Parathyroid adenoma (tissue), 2 donors: ENCODE measurements at regions not wholly inside any gene's neighbourhood (a gene's known extent, or its start where the extent isn't known, plus 50 kb on each side); places are given as distances from the start of the nearest gene placed in this dataset.

Source experiments
- H2AFZ ChIP-seq: fragments of 300-600 bp; sonication (generic); one replicate; pipeline ENCODE4 v1.7.0; 2017; ENCODE audit warnings: antibody characterized with exemption, mild to moderate bottlenecking
- H3K27ac ChIP-seq: fragments of 300-600 bp; sonication (generic); one replicate; pipeline ENCODE4 v1.7.0; 2017
- H3K27me3 ChIP-seq: fragments of 300-600 bp; sonication (generic); one replicate; pipeline ENCODE4 v1.7.0; 2017; ENCODE audit warnings: low read length; ENCODE audit not compliant: control insufficient read depth, insufficient read depth
- H3K36me3 ChIP-seq: fragments of 300-600 bp; sonication (generic); one replicate; pipeline ENCODE4 v1.7.0; 2017; ENCODE audit warnings: low read length; ENCODE audit not compliant: control insufficient read depth, insufficient read depth
- H3K4me1 ChIP-seq: fragments of 300-600 bp; sonication (generic); one replicate; pipeline ENCODE4 v1.7.0; 2017; ENCODE audit warnings: control low read depth
- H3K4me2 ChIP-seq: fragments of 300-600 bp; sonication (generic); one replicate; pipeline ENCODE4 v1.7.0; 2017; ENCODE audit warnings: low read length
- H3K4me3 ChIP-seq: fragments of 300-600 bp; sonication (generic); one replicate; pipeline ENCODE4 v1.7.0; 2017; ENCODE audit warnings: low read depth, low read length
- H3K79me2 ChIP-seq: fragments of 300-600 bp; sonication (generic); one replicate; pipeline ENCODE4 v1.7.0; 2017; ENCODE audit warnings: control low read depth
- H3K9ac ChIP-seq: fragments of 300-600 bp; sonication (generic); one replicate; pipeline ENCODE4 v1.7.0; 2017; ENCODE audit warnings: mild to moderate bottlenecking
- H3K9me3 ChIP-seq: fragments of 300-600 bp; sonication (generic); one replicate; pipeline ENCODE4 v1.7.0; 2017; ENCODE audit warnings: low read length; ENCODE audit not compliant: control insufficient read depth
- TF ChIP-seq, protein P1 (sequence below): fragments of 300-600 bp; sonication (generic); IDR thresholded peaks from one replicate; pipeline ENCODE4 v1.7.0; 2017; ENCODE audit warnings: antibody characterized with exemption, mild to moderate bottlenecking
- donor health status: primary hyperparathyroidism.

DNA sequence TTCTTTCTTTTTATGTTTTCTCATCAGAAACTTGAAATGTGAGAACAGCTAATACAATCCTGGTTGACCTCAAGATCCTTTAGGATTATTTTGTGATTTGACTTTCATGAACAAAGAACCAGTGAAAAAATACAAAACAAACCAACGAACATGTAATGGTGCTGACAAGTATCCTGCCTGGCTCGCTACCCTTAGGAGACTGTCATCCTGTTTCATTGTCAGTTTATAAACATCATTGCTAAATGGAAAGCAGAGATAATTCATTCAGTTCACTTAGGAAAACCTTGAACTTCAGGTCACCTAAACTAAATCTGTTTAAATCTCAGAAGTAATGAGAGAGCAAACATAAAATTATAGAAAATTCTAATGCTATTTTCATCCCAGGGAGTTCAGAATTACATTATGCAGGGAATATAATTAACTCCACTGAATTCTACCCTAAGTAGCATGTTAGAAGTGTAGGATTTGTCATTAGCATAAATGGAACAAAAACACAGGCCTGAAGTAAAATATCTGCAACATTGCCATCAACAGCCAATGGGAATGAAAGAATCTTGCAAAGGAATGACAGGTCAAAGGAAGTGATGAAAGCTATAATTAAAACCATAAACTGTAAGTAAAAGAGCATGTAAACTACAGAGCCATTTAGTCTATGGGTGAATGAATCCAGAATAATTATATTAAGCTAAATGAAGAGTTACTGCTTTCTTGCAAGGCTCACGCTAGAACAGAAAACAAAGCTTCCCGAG lies 401.2 kb upstream of the MANEA start:
- Histone ChIP-seq H3K9ac (no peak overlapping the region), H3K27ac (no peak overlapping the region), H3K4me3 (no peak overlapping the region), H3K27me3 (no peaks in the 10 kb centered on the region), H3K4me2 (no peak overlapping the region), H3K9me3 (no peaks in the 10 kb centered on the region), H2AFZ (no peak overlapping the region), H3K36me3 (no peaks in the 10 kb centered on the region), H3K79me2 (no peaks in the 10 kb centered on the region), H3K4me1 (no peaks in the 10 kb centered on the region)
- TF ChIP-seq, protein P1, sequence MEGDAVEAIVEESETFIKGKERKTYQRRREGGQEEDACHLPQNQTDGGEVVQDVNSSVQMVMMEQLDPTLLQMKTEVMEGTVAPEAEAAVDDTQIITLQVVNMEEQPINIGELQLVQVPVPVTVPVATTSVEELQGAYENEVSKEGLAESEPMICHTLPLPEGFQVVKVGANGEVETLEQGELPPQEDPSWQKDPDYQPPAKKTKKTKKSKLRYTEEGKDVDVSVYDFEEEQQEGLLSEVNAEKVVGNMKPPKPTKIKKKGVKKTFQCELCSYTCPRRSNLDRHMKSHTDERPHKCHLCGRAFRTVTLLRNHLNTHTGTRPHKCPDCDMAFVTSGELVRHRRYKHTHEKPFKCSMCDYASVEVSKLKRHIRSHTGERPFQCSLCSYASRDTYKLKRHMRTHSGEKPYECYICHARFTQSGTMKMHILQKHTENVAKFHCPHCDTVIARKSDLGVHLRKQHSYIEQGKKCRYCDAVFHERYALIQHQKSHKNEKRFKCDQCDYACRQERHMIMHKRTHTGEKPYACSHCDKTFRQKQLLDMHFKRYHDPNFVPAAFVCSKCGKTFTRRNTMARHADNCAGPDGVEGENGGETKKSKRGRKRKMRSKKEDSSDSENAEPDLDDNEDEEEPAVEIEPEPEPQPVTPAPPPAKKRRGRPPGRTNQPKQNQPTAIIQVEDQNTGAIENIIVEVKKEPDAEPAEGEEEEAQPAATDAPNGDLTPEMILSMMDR = no peak

DNA sequence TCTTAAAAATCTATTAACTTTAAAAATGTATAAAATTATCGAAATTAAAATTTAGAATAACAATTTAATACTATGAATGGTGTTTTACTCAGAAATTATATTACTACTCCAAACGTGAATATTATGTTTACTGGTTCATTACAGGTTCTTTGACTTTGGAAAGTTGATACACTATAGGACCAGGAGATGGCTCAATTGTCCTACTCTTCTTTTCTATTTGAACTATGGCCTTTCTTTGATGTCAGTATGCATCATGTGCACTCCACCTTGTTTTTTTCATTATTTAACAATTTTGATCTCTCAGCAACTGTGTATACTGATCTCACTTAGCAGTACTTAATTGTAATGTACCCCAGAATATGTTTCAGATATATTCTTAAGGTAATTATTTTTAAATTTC lies 391.5 kb upstream of the MANEA start:
- peak overlapping the region; percentile 31 for H3K4me3 ChIP-seq
- H3K36me3 ChIP-seq = no peaks in the 10 kb centered on the region
- no peak overlapping the region for H2AFZ ChIP-seq
- H3K79me2 ChIP-seq = no peaks in the 10 kb centered on the region
- no peaks in the 10 kb centered on the region for H3K9me3 ChIP-seq
- no peaks in the 10 kb centered on the region for H3K4me1 ChIP-seq
- no peak overlapping the region for H3K9ac ChIP-seq
- no peaks in the 10 kb centered on the region for H3K27me3 ChIP-seq
- TF ChIP-seq, protein P1 = no peak
- no peak overlapping the region for H3K27ac ChIP-seq
- H3K4me2 ChIP-seq = peak overlapping the region; percentile 4

DNA sequence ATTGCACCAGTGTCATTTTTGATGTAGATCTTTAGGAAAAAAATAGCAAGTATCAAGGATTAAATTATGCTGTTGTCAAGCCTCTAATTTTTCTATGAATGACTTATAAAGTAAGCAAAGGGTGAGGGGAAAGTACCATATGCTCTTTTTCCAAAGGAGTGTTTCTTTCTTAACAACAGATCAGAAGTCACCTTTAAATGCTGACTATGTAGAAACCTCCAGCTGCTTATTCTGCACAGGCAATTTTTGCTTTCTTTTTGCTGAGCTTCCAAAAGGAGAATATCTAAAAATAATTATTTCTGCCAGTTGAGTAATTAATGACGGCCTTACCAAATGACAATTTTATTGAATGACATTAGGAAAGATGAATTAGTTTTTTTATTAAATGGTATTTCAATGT lies 390.6 kb upstream of the MANEA start:
- TF ChIP-seq, protein P1 = no peak
- H3K27ac ChIP-seq = peak overlapping the region; percentile 17

DNA sequence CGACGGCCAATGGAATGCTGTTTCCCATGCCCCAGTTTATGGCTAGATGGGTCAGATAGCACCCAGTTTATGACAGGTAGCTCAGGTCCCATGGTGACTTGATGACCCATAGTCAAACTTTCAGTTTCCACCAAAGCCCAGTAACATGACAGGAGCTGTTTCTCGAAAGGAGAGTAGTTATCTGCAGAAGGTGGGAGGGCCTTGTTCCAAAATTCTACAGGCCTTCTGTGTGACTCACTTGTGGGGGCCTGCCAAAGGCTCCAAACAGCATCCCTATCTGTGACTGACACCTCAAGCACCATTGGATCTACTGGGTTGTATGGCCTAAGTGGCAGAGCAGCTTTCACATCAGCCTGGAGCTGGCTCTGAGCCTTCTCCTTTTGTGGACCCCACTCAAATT lies 379.7 kb upstream of the MANEA start:
- TF ChIP-seq, protein P1 = no peak
- Histone ChIP-seq H3K4me3 (no peak overlapping the region), H3K36me3 (no peaks in the 10 kb centered on the region), H3K4me1 (no peaks in the 10 kb centered on the region), H2AFZ (no peak overlapping the region), H3K79me2 (no peaks in the 10 kb centered on the region), H3K4me2 (no peak overlapping the region), H3K9ac (no peak overlapping the region), H3K9me3 (no peaks in the 10 kb centered on the region), H3K27ac (no peak overlapping the region), H3K27me3 (no peaks in the 10 kb centered on the region)

More for the DNA sequence above, 390.6 kb upstream of the MANEA start:
- Histone ChIP-seq H3K27me3 (no peaks in the 10 kb centered on the region), H3K9ac (no peak overlapping the region), H3K79me2 (no peaks in the 10 kb centered on the region), H3K36me3 (no peaks in the 10 kb centered on the region), H3K9me3 (no peaks in the 10 kb centered on the region), H3K4me2 (peak overlapping the region; percentile 4), H3K4me3 (peak overlapping the region; percentile 31), H2AFZ (peak overlapping the region; percentile 6), H3K4me1 (no peaks in the 10 kb centered on the region)
